VCaP (cell line): ENCODE measurements at regions not wholly inside any gene's neighbourhood (a gene's known extent, or its start where the extent isn't known, plus 50 kb on each side); places are given as distances from the start of the nearest gene placed in this dataset.

Source experiments
- H3K27ac ChIP-seq: fragments of 450-650 bp; 2 replicates; pipeline ENCODE4 v1.5.1; 2017
- CTCF ChIP-seq: fragments of 450-650 bp; conservative IDR thresholded peaks from 2 replicates; pipeline ENCODE4 v1.5.1; 2017; ENCODE audit warnings: mild to moderate bottlenecking, moderate library complexity

GRCh38 chr2:120587997-120588336 lies 147.7 kb upstream of the GLI2 start:
- no peak for TF ChIP-seq CTCF
- no peak overlapping the region for H3K27ac ChIP-seq

- H3K27ac ChIP-seq: no peak overlapping the region
Measured at GRCh38 chr2:120589771-120590608, 145.7 kb upstream of the GLI2 start.

GRCh38 chr2:120590841-120591240 lies 144.8 kb upstream of the GLI2 start:
- no peak overlapping the region for H3K27ac ChIP-seq
- no peak for TF ChIP-seq CTCF

More at GRCh38 chr2:120589771-120590608, 145.7 kb upstream of the GLI2 start:
- TF ChIP-seq CTCF: no peak

- no peak overlapping the region for H3K27ac ChIP-seq
- no peak for TF ChIP-seq CTCF
Measured at GRCh38 chr2:120591572-120591971, 144.1 kb upstream of the GLI2 start.

GRCh38 chr2:120592084-120592483 lies 143.6 kb upstream of the GLI2 start:
- TF ChIP-seq CTCF: no peak
- no peak overlapping the region for H3K27ac ChIP-seq

GRCh38 chr2:120593921-120594686 lies 141.6 kb upstream of the GLI2 start:
- TF ChIP-seq CTCF: no peak
- no peak overlapping the region for H3K27ac ChIP-seq

GRCh38 chr2:120594856-120595685 lies 140.6 kb upstream of the GLI2 start:
- TF ChIP-seq CTCF: no peak
- no peak overlapping the region for H3K27ac ChIP-seq
